HG03103 (cell line): ENCODE measurements at regions not wholly inside any gene's neighbourhood (a gene's known extent, or its start where the extent isn't known, plus 50 kb on each side); places are given as distances from the start of the nearest gene placed in this dataset.

ENCODE experiments used
- ATAC-seq: cut with Tn5 transposase; IDR thresholded peaks from one replicate; pipeline ENCODE4 v1.9.1; 2021; ENCODE audit warnings: low read depth; ENCODE audit not compliant: unreplicated experiment

DNA sequence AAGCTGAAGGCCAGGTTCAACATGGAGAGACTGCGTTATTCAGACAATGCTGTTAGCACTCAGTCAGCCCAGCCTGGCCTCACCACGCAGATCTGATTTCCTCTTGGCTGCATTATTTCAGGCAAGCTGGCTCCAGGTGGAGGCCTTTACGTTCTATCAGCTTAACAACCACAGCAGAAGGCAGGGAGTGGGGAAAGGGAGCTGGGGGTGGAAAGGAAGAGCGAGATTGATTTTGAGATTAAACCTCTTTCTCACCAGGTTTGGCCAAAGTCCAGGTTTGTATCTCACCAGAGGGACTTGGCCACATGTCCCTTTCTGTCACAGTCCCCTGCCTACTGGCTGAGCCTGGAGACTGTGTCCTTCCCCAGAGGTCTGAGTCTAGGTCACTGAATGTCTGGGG is 543.7 kb upstream of the TMEM132C start:
- no peak for ATAC-seq

GRCh38 chr12:127726671-127727315 is 540.2 kb upstream of the TMEM132C start:
- ATAC-seq = no peak

DNA sequence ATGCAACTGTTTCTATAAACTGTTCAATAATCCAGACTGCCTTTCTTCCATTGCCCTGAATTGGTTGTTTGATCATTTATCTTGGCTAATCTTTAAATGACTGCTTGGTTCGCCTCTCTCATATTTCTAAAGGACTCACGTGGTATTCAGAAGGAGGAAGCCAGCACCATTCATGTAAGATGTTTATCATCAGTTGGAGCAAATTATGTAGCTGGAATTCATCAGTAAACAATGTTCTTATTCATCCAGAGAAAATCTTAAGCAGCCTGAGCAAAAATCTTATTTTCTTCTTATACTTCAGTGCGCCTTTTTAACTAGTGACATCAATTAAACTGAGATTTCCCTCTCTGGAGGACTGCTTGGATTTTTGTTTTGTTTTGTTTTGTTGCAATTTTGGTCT is 538.7 kb upstream of the TMEM132C start:
- ATAC-seq = no peak

DNA sequence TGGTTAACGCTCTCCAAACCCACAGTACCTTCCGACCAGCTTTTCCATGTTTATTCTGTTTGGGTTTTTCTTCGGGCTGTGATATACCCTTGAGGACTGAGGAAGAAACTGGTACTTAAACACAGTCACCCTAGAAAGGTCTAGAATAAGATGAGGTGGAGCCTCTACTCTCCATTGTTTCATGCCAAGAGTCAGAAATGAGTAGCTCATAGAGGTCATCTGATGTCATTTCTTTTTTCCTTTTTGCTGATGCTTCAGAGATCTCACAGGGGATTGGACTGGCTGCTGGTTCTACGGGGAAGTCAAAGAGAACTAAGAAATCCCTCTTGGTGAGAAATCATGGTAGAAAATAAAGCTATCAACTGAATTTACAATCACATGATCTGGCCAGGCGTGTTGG is 538.2 kb upstream of the TMEM132C start:
- no peak for ATAC-seq

DNA sequence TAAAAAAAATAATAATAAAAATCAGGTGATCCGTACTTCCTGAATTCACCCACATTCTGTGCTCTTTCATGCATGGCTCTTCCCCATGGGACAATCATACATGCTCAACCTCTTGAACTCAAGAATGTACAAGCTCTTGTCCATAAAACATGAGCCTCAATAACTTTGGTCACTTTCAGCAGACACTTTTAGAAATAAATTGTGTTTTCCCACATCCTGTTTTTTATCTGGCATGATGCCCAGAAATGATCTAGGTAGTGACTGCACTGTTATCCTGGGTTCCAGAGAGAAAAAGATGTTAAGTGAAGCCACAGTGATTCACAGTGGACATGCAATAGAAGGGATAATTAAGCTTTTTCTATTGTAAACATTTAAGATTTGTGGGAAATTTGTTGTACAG is 537.6 kb upstream of the TMEM132C start:
- no peak for ATAC-seq

DNA sequence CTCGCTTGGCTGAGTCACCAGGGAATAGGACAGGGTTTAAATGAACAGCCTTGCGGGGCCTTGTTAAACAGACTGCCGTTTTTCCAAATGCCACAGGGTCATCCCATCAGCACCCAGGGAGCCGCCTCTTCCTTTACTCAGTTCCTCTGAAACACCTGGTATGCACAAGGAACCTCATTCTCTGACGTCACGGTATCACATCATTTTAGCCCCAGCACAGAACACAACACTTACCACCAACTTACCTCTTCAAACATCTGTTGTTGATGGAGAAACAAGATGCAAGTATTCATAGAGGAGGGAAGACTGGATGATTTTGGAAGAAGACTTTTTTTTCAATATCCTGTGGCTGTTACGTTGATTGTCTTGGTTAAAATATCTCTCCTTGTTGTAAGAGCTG is 535.3 kb upstream of the TMEM132C start:
- ATAC-seq = no peak

DNA sequence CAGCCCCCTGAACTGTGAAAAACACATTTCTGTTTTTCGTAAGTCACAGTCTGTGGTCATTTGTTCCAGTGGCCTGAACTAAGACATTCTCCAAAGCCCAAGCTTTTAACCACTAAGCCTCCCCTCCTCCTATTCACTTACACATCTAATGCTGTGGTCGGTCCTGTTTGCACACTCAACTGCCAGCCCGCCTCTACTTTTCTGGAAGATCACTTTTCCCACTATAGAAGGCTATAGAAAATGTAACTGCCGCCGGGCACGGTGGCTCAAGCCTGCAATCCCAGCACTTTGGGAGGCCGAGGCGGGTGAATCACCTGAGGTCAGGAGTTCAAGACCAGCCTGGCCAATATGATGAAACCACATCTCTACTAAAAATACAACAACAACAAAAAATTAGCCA is 524.7 kb upstream of the TMEM132C start:
- no peak for ATAC-seq

- no peak for ATAC-seq
Observed at GRCh38 chr12:127745469-127746212, 521.3 kb upstream of the TMEM132C start.

- no peak for ATAC-seq
Observed at GRCh38 chr12:127749416-127749815, 517.6 kb upstream of the TMEM132C start.

DNA sequence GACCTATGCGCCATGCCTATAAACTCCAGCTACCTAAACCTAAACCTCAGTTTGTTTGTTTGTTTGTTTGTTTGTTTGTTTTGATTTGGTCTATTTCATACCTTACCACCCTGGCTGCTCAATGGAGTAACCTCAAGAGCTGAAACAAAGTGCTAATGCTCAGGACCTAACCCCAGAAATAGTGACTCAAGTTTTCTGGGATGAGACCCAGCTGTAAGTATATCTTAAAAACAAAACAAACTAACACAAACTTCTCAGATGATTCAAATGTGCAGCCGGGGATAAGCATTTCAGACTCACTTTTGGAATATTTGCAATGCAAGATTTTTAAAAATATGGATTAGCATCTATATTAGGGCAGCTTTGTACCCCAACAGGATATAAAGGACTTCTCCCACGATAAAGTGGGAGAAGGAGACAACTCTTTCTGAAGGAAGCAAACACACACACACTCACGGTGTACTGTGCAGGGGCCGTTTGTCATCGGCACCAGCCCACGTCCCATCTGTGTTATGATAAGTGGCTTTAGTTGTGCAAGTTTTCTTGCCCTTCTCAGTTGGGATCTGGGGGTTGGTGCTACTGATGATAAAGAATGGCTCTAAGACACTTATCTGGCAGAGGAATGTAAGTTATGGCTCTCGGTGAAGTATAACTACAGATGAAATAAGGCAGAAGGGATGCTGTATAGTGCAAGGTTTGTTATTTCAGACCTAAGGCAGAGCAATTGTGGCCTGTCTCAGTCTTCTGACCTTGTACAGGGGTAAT is 516.7 kb upstream of the TMEM132C start:
- ATAC-seq = no peak

GRCh38 chr12:127752802-127753201 is 514.2 kb upstream of the TMEM132C start:
- no peak for ATAC-seq

GRCh38 chr12:127760357-127760756 is 506.6 kb upstream of the TMEM132C start:
- ATAC-seq = no peak

DNA sequence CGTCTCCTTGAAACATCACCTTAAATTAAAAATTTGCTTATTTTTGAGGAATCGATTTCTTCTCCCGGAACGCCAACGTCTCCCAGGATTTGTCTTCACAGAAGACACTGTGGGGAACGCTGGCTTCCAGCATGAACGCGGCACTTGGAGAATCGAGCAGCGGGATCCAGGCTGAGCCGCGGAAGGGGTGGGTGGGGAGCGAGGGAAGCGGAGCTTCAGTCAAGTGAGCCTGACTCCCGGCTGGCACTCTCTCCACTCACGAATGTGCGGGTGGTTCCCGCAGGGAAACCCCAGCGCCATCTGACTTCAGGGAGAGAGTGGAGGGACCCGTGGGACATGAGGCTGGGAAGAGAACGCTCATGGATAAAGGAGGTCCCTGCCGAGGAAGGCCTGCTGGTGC is 506.0 kb upstream of the TMEM132C start:
- ATAC-seq = no peak

DNA sequence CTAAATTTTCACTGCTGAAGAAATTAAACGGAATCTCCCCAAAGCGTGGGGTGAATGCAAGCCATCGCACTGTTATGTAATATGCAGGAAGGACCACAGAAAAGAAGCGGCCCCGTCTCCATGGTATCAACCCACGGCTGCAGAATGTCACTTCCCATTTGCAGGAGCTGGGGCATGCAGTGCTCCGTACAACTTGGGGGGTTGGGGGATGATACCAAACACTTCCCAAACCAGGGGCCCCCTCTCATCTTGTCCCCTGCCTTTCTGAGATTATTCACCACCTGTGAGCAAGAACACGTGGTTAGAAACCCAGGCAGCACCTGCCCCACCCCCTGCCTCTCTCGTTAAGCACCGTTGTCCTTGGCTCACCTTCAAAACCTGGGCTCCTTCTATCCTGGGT is 505.1 kb upstream of the TMEM132C start:
- no peak for ATAC-seq

DNA sequence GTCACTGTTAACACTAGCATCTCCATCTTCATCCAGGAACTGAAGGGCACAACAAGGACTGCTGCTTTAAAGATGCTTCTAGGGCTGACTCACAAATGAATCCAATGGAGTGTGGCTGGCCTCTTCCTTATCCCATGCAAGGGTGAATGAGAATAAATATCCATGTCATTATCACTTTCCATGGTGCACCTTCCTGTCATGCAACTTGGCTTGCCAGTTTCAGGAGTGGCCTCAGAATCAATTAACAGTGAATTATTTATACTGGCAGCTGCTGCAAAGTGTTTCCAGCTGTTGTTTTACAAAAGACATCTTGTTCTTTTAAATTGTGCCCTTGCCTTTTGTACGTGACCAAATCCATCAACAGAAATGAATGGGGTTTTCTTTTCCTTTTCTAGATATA is 499.3 kb upstream of the TMEM132C start:
- ATAC-seq = no peak

GRCh38 chr12:127770118-127770517 is 496.9 kb upstream of the TMEM132C start:
- ATAC-seq = no peak

GRCh38 chr12:127771546-127771945 is 495.4 kb upstream of the TMEM132C start:
- no peak for ATAC-seq

DNA sequence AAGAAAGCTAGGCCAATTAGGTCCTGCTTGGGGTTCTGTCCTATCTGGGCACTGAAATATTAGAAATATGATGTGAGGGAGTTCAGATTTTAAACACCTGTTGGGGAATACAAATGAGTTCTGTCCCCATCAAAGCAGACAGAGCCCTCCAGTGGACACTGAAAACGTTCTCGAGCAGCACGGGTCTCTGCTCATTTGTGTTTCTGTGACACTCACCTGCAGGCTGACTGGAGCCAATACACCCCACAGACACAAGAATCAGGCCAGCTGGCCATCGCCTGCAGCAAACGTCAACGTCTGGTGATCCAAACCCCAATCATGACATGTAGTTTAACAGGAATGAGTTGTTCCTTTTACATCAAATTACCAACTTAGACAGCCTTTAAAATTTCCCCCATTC is 493.4 kb upstream of the TMEM132C start:
- no peak for ATAC-seq

- ATAC-seq = no peak
Observed at GRCh38 chr12:127774828-127775227, 492.1 kb upstream of the TMEM132C start.

DNA sequence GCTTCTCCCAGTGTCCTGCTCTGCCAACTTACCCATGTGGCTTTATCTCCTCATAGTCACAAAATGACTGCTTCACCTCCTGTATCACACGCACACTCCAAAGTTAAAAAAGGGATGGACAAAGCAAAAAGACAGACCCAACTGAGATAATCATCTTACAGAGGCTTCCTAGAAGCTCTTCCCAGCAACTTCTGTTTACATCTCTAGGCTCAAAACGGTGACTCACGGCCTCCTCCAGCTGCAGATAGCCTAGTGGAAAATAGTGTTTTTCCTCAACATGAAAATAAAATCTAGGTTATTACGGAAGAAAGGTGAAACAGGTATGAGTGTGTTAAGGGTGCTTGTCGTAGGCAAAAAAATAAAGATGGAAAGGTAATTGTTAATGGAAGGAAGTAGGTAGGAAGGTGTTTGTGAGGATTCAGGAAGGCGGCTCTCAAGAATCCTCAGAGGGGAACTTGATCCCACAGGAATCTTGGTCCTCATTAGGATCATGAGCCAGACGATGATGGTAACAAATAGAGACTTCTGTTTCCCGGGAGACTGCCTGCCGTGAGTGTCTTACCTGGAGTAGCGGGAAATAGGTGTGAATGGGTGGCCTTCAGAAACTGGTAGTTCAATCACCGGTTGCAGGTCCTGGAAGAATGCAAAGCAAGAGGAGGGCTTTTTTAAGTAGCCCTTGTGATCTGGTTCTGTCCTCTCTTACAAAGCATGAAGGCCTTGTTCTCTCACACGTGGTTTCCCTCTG is 487.5 kb upstream of the TMEM132C start:
- no peak for ATAC-seq

GRCh38 chr12:127780881-127781280 is 486.1 kb upstream of the TMEM132C start:
- no peak for ATAC-seq
